IPS-18a (cell line): ENCODE measurements at regions not wholly inside any gene's neighbourhood (a gene's known extent, or its start where the extent isn't known, plus 50 kb on each side); places are given as distances from the start of the nearest gene placed in this dataset.

ENCODE experiments used
- H3K27ac ChIP-seq: one replicate; pipeline ENCODE4 v1.5.1; 2013; ENCODE audit warnings: low read length
- H3K27me3 ChIP-seq: one replicate; pipeline ENCODE4 v1.6.1; 2013; ENCODE audit warnings: mild to moderate bottlenecking, low read length; ENCODE audit not compliant: control insufficient read depth, insufficient read depth
- H3K36me3 ChIP-seq: one replicate; pipeline ENCODE4 v1.6.1; 2013; ENCODE audit warnings: low read depth, low read length; ENCODE audit not compliant: control insufficient read depth
- H3K4me1 ChIP-seq: one replicate; pipeline ENCODE4 v1.6.1; 2013; ENCODE audit warnings: low read depth, low read length; ENCODE audit not compliant: control insufficient read depth
- H3K4me3 ChIP-seq: one replicate; pipeline ENCODE4 v1.5.1; 2013; ENCODE audit warnings: low read length
- H3K9ac ChIP-seq: one replicate; pipeline ENCODE4 v1.6.1; 2013; ENCODE audit warnings: mild to moderate bottlenecking, low read length, moderate library complexity
- H3K9me3 ChIP-seq: one replicate; pipeline ENCODE4 v1.6.1; 2013; ENCODE audit warnings: low read depth, low read length; ENCODE audit not compliant: control insufficient read depth

- Histone ChIP-seq H3K4me3 (no peak overlapping the region), H3K9ac (no peak overlapping the region), H3K9me3 (no peaks in the 10 kb centered on the region), H3K27ac (no peak overlapping the region), H3K27me3 (no peaks in the 10 kb centered on the region), H3K36me3 (no peaks in the 10 kb centered on the region), H3K4me1 (peaks cover 3% of the 10 kb centered on the region)
These were observed 649.5 kb upstream of the MKI67 start for GRCh38 chr10:128775743-128776142.

GRCh38 chr10:128776673-128777252 lies 650.5 kb upstream of the MKI67 start:
- H3K27me3 ChIP-seq: no peaks in the 10 kb centered on the region
- H3K4me3 ChIP-seq: no peak overlapping the region
- no peak overlapping the region for H3K9ac ChIP-seq
- H3K4me1 ChIP-seq: peaks cover 3% of the 10 kb centered on the region
- no peaks in the 10 kb centered on the region for H3K9me3 ChIP-seq
- H3K36me3 ChIP-seq: no peaks in the 10 kb centered on the region
- no peak overlapping the region for H3K27ac ChIP-seq

- no peaks in the 10 kb centered on the region for H3K27me3 ChIP-seq
- no peak overlapping the region for H3K4me3 ChIP-seq
- peaks cover 3% of the 10 kb centered on the region for H3K4me1 ChIP-seq
- no peak overlapping the region for H3K9ac ChIP-seq
- no peak overlapping the region for H3K27ac ChIP-seq
- no peaks in the 10 kb centered on the region for H3K9me3 ChIP-seq
- H3K36me3 ChIP-seq: no peaks in the 10 kb centered on the region
These were observed 651.1 kb upstream of the MKI67 start for GRCh38 chr10:128777342-128777741.

GRCh38 chr10:128779416-128779815 lies 653.2 kb upstream of the MKI67 start:
- no peak overlapping the region for H3K4me3 ChIP-seq
- H3K27me3 ChIP-seq: no peaks in the 10 kb centered on the region
- no peaks in the 10 kb centered on the region for H3K36me3 ChIP-seq
- H3K4me1 ChIP-seq: peaks cover 3% of the 10 kb centered on the region
- H3K9me3 ChIP-seq: no peaks in the 10 kb centered on the region
- H3K9ac ChIP-seq: no peak overlapping the region
- no peak overlapping the region for H3K27ac ChIP-seq

GRCh38 chr10:128780156-128780761 lies 654.0 kb upstream of the MKI67 start:
- H3K36me3 ChIP-seq: no peaks in the 10 kb centered on the region
- no peaks in the 10 kb centered on the region for H3K9me3 ChIP-seq
- H3K9ac ChIP-seq: no peak overlapping the region
- H3K4me3 ChIP-seq: no peak overlapping the region
- H3K27me3 ChIP-seq: no peaks in the 10 kb centered on the region
- H3K27ac ChIP-seq: no peak overlapping the region
- H3K4me1 ChIP-seq: peaks cover 2% of the 10 kb centered on the region

GRCh38 chr10:128781637-128782036 lies 655.4 kb upstream of the MKI67 start:
- H3K27ac ChIP-seq: no peak overlapping the region
- no peaks in the 10 kb centered on the region for H3K36me3 ChIP-seq
- no peaks in the 10 kb centered on the region for H3K27me3 ChIP-seq
- H3K4me3 ChIP-seq: no peak overlapping the region
- no peaks in the 10 kb centered on the region for H3K9me3 ChIP-seq
- no peak overlapping the region for H3K9ac ChIP-seq
- no peaks in the 10 kb centered on the region for H3K4me1 ChIP-seq

GRCh38 chr10:128784444-128784843 lies 658.2 kb upstream of the MKI67 start:
- Histone ChIP-seq H3K4me1 (no peaks in the 10 kb centered on the region), H3K27ac (no peak overlapping the region), H3K36me3 (no peaks in the 10 kb centered on the region), H3K9ac (no peak overlapping the region), H3K9me3 (no peaks in the 10 kb centered on the region), H3K27me3 (no peaks in the 10 kb centered on the region), H3K4me3 (no peak overlapping the region)

GRCh38 chr10:128792426-128793140 lies 666.4 kb upstream of the MKI67 start:
- H3K4me1 ChIP-seq: no peaks in the 10 kb centered on the region
- no peak overlapping the region for H3K4me3 ChIP-seq
- no peaks in the 10 kb centered on the region for H3K27me3 ChIP-seq
- H3K27ac ChIP-seq: no peak overlapping the region
- H3K9ac ChIP-seq: no peak overlapping the region
- no peaks in the 10 kb centered on the region for H3K9me3 ChIP-seq
- no peaks in the 10 kb centered on the region for H3K36me3 ChIP-seq

GRCh38 chr10:128793726-128794655 lies 667.8 kb upstream of the MKI67 start:
- H3K36me3 ChIP-seq: no peaks in the 10 kb centered on the region
- H3K4me3 ChIP-seq: no peak overlapping the region
- H3K9ac ChIP-seq: no peak overlapping the region
- no peaks in the 10 kb centered on the region for H3K9me3 ChIP-seq
- no peaks in the 10 kb centered on the region for H3K27me3 ChIP-seq
- no peak overlapping the region for H3K27ac ChIP-seq
- H3K4me1 ChIP-seq: no peaks in the 10 kb centered on the region

- H3K9me3 ChIP-seq: no peaks in the 10 kb centered on the region
- no peaks in the 10 kb centered on the region for H3K36me3 ChIP-seq
These were observed 670.2 kb upstream of the MKI67 start for GRCh38 chr10:128796396-128796912.

GRCh38 chr10:128802062-128802461 lies 665.0 kb upstream of the MGMT start:
- no peak overlapping the region for H3K27ac ChIP-seq
- H3K4me1 ChIP-seq: peaks cover 3% of the 10 kb centered on the region
- H3K9me3 ChIP-seq: no peaks in the 10 kb centered on the region
- no peak overlapping the region for H3K9ac ChIP-seq
- no peaks in the 10 kb centered on the region for H3K36me3 ChIP-seq
- no peaks in the 10 kb centered on the region for H3K27me3 ChIP-seq
- no peak overlapping the region for H3K4me3 ChIP-seq

More at GRCh38 chr10:128796396-128796912, 670.2 kb upstream of the MKI67 start:
- no peak overlapping the region for H3K4me3 ChIP-seq
- no peak overlapping the region for H3K9ac ChIP-seq
- H3K4me1 ChIP-seq: no peaks in the 10 kb centered on the region
- no peaks in the 10 kb centered on the region for H3K27me3 ChIP-seq
- H3K27ac ChIP-seq: no peak overlapping the region
